ENCODE measurements at regions not wholly inside any gene's neighbourhood (a gene's known extent, or its start where the extent isn't known, plus 50 kb on each side); places are given as distances from the start of the nearest gene placed in this dataset.

- Histone ChIP-seq H3K9ac (ENCODE audit: low read depth, low read length) (no peak overlapping the region), H3K79me2 (ENCODE audit: insufficient read depth, low read length) (no peaks in the 10 kb centered on the region), H3K27me3 (ENCODE audit: insufficient read depth, low read length, poor library complexity) (no peaks in the 10 kb centered on the region), H4K20me1 (ENCODE audit: insufficient read depth, low read length) (no peaks in the 10 kb centered on the region), H3K4me1 (ENCODE audit: insufficient read depth, low read length) (no peaks in the 10 kb centered on the region), H3K9me3 (ENCODE audit: insufficient read depth, low read length, severe bottlenecking) (no peaks in the 10 kb centered on the region), H3K4me3 (ENCODE audit: low read depth in 1 of 2, low read length in 2 of 2) (no peak overlapping the region), H2AFZ (ENCODE audit: low read depth, low read length) (no peak overlapping the region), H3K27ac (ENCODE audit: low read length) (no peak overlapping the region), H3K36me3 (ENCODE audit: insufficient read depth, low read length) (no peaks in the 10 kb centered on the region), H3K4me2 (ENCODE audit: insufficient read depth, low read length) (no peak overlapping the region)
- DNase-seq (no peak), ATAC-seq (ENCODE audit: insufficient read depth, low read depth) (no peak)
- no peak for TF ChIP-seq EZH2 (IDR thresholded peaks at IDR 0.05; ENCODE audit: borderline replicate concordance, low read depth, low read length, severe bottlenecking)
- TF ChIP-seq CTCF (IDR thresholded peaks at IDR 0.05; ENCODE audit: borderline replicate concordance, extremely low read depth, low read length, poor library complexity, severe bottlenecking), result no peak
These were observed 101.5 kb downstream of the BMP4 start for GRCh38 chr14:53855127-53855526.

GRCh38 chr14:53851394-53852090 is 105.1 kb downstream of the BMP4 start:
- Histone ChIP-seq H3K4me2 (ENCODE audit: insufficient read depth, low read length) (no peak overlapping the region), H3K36me3 (ENCODE audit: insufficient read depth, low read length) (no peaks in the 10 kb centered on the region), H3K79me2 (ENCODE audit: insufficient read depth, low read length) (no peaks in the 10 kb centered on the region), H2AFZ (ENCODE audit: low read depth, low read length) (no peak overlapping the region), H3K9me3 (ENCODE audit: insufficient read depth, low read length, severe bottlenecking) (no peaks in the 10 kb centered on the region), H3K9ac (ENCODE audit: low read depth, low read length) (no peak overlapping the region), H3K4me1 (ENCODE audit: insufficient read depth, low read length) (no peaks in the 10 kb centered on the region), H3K27me3 (ENCODE audit: insufficient read depth, low read length, poor library complexity) (no peaks in the 10 kb centered on the region), H4K20me1 (ENCODE audit: insufficient read depth, low read length) (no peaks in the 10 kb centered on the region), H3K27ac (ENCODE audit: low read length) (no peak overlapping the region), H3K4me3 (ENCODE audit: low read depth in 1 of 2, low read length in 2 of 2) (no peak overlapping the region)
- TF ChIP-seq CTCF (IDR thresholded peaks at IDR 0.05; ENCODE audit: borderline replicate concordance, extremely low read depth, low read length, poor library complexity, severe bottlenecking) (no peak), EZH2 (IDR thresholded peaks at IDR 0.05; ENCODE audit: borderline replicate concordance, low read depth, low read length, severe bottlenecking) (no peak)
- ATAC-seq (ENCODE audit: insufficient read depth, low read depth) (no peak), DNase-seq (no peak)

- Histone ChIP-seq H3K9ac (ENCODE audit: low read depth, low read length) (no peak overlapping the region), H3K27me3 (ENCODE audit: insufficient read depth, low read length, poor library complexity) (no peaks in the 10 kb centered on the region), H3K4me3 (ENCODE audit: low read depth in 1 of 2, low read length in 2 of 2) (no peak overlapping the region), H2AFZ (ENCODE audit: low read depth, low read length) (no peak overlapping the region), H3K4me2 (ENCODE audit: insufficient read depth, low read length) (no peak overlapping the region), H3K79me2 (ENCODE audit: insufficient read depth, low read length) (no peaks in the 10 kb centered on the region), H4K20me1 (ENCODE audit: insufficient read depth, low read length) (no peaks in the 10 kb centered on the region), H3K9me3 (ENCODE audit: insufficient read depth, low read length, severe bottlenecking) (no peaks in the 10 kb centered on the region), H3K4me1 (ENCODE audit: insufficient read depth, low read length) (no peaks in the 10 kb centered on the region), H3K27ac (ENCODE audit: low read length) (no peak overlapping the region), H3K36me3 (ENCODE audit: insufficient read depth, low read length) (no peaks in the 10 kb centered on the region)
- TF ChIP-seq EZH2 (IDR thresholded peaks at IDR 0.05; ENCODE audit: borderline replicate concordance, low read depth, low read length, severe bottlenecking) (no peak), CTCF (IDR thresholded peaks at IDR 0.05; ENCODE audit: borderline replicate concordance, extremely low read depth, low read length, poor library complexity, severe bottlenecking) (no peak)
- ATAC-seq (ENCODE audit: insufficient read depth, low read depth) (no peak), DNase-seq (no peak)
These were observed 105.8 kb downstream of the BMP4 start for GRCh38 chr14:53850714-53851296.

Measured in DND-41 (cell line).